AG04449 (cell line): ENCODE measurements at regions not wholly inside any gene's neighbourhood (a gene's known extent, or its start where the extent isn't known, plus 50 kb on each side); places are given as distances from the start of the nearest gene placed in this dataset.
A peak's percentile ranks its signal among the peaks of the same experiment; 100 is the strongest.
"Not testable (repeated sequence)": the region's sequence is repeated elsewhere in the genome, so short reads cannot be mapped to it uniquely, and the experiment has no call there.

Experiments used
- CTCF ChIA-PET: fragments of 350-600 bp; formaldehyde crosslinking; extraction: SDS; loops from one replicate; lab custom pipeline; 2021; ENCODE audit warnings: antibody characterized with exemption; lab: Yijun Ruan, JAX
- POLR2A ChIA-PET: fragments of 400-600, 350-600 bp; formaldehyde crosslinking; extraction: SDS; loops from one replicate; lab custom pipeline; 2020; ENCODE audit warnings: antibody characterized with exemption, inconsistent platforms; lab: Yijun Ruan, JAX
- DNase-seq: peaks from one replicate; pipeline ENCODE4 v3.0.0-alpha.2; 2010; ENCODE audit warnings: low read depth, low spot score
- H3K4me3 ChIP-seq: 2 replicates; pipeline ENCODE4 v1.5.1; 2011; ENCODE audit warnings: low read depth, mild to moderate bottlenecking, control low read depth, low read length
- TF ChIP-seq, protein P1 (sequence below): IDR thresholded peaks from one replicate; pipeline ENCODE4 v1.5.1; 2011; ENCODE audit warnings: mild to moderate bottlenecking, moderate library complexity, low read length, control low read depth, inconsistent platforms; ENCODE audit not compliant: insufficient read depth; ENCODE audit errors: missing control alignments

DNA sequence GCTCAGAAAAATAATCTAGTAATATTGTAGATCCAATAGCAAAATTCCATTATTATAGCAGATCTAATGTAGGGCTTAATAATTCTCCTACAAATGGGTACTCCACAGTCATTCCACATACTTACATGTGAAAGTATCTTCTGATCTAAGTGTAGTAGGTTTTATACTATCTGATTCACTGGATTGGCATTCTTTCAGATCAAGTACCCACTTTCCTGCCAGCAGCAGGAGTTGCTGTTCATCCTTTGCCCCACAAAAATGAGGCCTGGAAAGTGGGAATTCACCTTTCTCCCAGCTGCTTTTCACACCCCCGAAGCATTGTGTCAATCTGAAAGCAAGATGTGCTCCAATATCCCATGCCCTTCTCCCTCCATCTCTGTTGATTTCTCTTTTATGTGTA, 77.1 kb upstream of the RXFP1 start:
- TF ChIP-seq, protein P1, sequence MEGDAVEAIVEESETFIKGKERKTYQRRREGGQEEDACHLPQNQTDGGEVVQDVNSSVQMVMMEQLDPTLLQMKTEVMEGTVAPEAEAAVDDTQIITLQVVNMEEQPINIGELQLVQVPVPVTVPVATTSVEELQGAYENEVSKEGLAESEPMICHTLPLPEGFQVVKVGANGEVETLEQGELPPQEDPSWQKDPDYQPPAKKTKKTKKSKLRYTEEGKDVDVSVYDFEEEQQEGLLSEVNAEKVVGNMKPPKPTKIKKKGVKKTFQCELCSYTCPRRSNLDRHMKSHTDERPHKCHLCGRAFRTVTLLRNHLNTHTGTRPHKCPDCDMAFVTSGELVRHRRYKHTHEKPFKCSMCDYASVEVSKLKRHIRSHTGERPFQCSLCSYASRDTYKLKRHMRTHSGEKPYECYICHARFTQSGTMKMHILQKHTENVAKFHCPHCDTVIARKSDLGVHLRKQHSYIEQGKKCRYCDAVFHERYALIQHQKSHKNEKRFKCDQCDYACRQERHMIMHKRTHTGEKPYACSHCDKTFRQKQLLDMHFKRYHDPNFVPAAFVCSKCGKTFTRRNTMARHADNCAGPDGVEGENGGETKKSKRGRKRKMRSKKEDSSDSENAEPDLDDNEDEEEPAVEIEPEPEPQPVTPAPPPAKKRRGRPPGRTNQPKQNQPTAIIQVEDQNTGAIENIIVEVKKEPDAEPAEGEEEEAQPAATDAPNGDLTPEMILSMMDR: no peak
- H3K4me3 ChIP-seq: no peak overlapping the region
- DNase-seq: no peak
- POLR2A ChIA-PET: no interaction called here
- CTCF ChIA-PET: no interaction called here

DNA sequence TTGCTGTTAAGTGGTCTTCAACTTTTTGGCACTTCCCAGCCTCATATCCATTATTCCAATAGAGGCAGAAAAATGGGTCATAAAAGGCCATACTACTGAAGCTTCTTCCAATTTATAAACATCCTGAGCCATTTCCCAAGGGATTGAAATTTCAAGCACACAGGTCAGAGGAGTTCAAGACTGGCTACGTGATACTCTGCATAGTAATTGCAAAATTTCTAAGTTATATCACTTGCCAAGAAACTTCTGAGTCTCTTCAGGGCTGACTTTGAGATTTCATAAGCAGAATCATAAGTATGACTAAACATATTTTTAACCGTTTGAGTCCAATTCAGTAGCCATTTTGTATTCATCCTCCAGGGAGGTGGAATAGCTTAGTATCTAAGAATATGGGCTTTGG, 75.6 kb upstream of the RXFP1 start:
- no peak overlapping the region for H3K4me3 ChIP-seq
- DNase-seq: peak; percentile 19
- POLR2A ChIA-PET: no interaction called here
- CTCF ChIA-PET: no interaction called here
- TF ChIP-seq, protein P1: no peak

DNA sequence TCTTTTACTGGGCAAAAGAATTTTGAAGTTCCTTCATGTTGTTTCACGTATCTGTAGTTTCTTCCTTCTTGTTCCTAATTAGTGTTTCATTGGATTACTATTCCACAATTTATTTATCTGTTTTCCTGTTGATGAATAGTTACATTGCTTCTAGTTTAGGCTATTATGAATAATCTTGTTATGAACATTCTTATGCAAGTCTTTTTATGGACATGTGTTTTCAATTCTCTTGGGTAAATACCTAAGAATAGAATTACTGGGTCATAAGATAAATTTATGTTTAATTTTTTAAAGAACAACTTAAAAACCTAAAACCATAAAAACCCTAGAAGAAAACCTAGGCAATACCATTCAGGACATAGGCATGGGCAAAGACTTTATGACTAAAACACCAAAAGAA, 70.9 kb upstream of the RXFP1 start:
- no peak for DNase-seq
- ChIA-PET CTCF (no interaction called here), POLR2A (no interaction called here)
- TF ChIP-seq, protein P1: no peak
- H3K4me3 ChIP-seq: no peak overlapping the region

DNA sequence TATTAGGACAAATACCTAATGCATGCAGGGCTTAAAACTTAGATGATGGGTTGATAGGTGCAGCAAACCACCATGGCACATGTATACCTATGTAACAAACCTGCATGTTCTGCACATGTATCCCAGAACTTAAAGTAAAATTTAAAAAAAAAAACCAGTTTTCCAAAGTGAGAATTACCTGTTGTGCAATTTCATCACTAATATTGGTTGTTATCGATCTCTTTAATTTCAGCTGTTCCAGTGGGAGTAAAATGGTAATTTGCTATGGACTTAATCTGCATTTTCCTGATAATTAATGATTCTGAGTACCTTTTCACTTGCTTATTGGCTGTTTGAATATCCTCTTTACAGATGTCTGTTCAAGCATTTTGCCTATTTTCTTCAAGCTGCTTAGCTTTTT, 69.6 kb upstream of the RXFP1 start:
- H3K4me3 ChIP-seq, CTCF ChIA-PET, POLR2A ChIA-PET, DNase-seq: not testable (repeated sequence)

DNA sequence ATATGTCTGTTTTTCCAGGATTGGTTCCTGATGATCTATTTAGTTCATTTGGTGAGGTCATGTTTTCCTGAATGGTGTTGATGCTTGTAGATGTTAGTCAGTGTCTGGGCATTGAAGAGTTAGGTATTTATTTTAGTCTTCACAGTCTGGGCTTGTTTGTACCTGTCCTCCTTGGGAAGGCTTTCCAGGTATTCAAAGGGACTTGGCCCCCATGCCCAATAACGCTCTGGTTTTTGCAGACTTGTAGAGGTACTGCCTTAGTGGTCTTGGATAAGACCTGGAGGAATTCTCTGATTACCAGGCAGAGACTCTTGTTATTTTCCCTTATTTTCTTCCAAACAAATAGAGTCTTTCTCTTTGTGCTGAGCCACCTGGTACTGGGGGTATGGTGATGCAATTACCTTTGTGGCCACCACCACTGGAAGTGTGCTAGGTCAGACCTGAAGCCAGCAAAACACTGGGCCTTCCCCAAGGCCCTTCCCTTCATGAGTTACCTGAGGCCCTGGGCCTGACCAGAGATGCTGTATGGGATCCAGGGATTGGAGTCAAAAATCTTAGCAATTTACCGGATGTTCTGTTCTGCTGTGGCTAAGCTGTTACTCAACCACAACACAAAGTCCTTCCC, 63.3 kb upstream of the RXFP1 start:
- CTCF ChIA-PET: no interaction called here
- DNase-seq: no peak

DNA sequence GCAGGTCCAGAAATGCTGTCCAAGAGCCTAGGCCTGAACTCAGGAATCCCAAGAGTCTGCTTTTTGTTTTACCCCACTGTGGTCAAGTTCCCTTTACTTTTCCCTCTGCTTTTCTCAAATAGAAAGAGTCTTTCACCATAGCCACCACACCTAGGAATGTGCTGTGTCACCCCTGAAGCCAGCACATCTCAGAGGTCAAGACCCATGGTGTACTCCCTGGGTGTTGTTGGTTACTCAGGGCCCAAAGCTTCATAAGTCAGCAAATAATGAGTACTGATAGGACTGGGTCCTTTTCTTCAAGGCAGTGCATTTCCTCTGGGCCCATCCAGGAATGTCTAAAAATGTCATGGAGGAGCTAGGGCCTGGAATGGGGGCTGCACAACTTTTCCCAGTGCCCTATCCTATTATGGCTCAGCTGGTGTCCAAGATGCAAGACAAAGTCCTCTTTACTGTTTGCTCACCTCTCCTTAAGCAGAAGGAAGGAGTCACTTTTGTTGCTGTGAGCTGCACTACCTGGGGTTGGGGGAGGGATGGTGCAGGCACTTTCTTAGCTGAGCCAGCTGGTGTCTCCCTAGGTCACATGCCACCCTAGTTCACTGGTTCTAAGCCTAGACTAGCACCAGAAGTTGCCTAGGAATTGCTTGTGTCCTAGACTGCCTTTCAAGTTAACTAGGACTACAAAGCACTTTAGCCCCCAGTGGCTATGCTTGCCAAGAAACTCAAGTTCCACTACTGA, 62.4 kb upstream of the RXFP1 start:
- no peak for DNase-seq
- CTCF ChIA-PET: no interaction called here
- no peak overlapping the region for H3K4me3 ChIP-seq
- POLR2A ChIA-PET: no interaction called here
- TF ChIP-seq, protein P1: no peak

More for the DNA sequence above, 63.3 kb upstream of the RXFP1 start:
- no peak overlapping the region for H3K4me3 ChIP-seq
- POLR2A ChIA-PET: no interaction called here
- TF ChIP-seq, protein P1: no peak
